ENCODE measurements at regions not wholly inside any gene's neighbourhood (a gene's known extent, or its start where the extent isn't known, plus 50 kb on each side); places are given as distances from the start of the nearest gene placed in this dataset.

DNA sequence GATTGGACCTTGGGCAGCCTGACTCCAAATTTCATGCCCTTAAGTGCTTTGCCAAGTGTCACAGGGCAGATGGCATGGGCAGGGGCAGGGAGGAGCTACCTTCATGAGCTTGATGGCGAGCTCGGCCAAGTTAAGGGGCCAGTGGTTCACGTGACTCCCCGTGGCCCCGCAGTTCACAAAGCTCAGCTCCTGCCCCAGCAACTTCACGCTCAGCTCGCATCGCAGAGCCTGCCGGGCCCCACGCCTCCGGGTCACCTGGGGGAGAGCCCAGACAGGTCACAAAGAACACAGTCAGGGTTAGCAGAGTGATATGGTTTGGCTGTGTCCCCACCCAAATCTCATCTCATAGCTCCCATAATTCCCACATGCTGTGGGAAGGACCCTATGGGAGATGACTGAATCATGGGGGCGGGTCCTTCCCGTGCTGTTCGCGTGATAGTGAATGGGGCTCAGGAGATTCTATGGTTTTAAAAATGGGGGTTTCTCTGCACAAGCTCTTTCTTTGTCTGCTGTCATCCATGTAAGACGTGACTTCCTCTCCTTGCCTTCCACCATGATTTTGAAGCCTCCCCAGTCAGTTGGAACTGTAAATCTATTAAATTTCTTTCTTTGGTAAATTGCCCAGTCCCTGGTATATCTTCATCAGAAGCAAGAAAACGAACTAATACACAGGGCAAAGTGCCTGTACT is 108.1 kb downstream of the LITAF start:
- Histone ChIP-seq H3K27me3 (no peaks in the 10 kb centered on the region), H3K27ac (no peak overlapping the region), H3K9me3 (no peaks in the 10 kb centered on the region), H3K36me3 (peaks cover 5% of the 10 kb centered on the region), H3K4me3 (ENCODE audit: low read depth in 1 of 2, low read length in 1 of 2) (no peak overlapping the region), H3K4me1 (ENCODE audit: control insufficient read depth in 1 of 2, insufficient read depth in 1 of 2, low read depth in 1 of 2, low read length in 1 of 2) (no peaks in the 10 kb centered on the region)
- TF ChIP-seq CTCF (IDR thresholded peaks at IDR 0.05), result no peak

GRCh38 chr16:11479916-11480315 is 106.8 kb downstream of the LITAF start:
- peaks cover 2% of the 10 kb centered on the region for H3K9me3 ChIP-seq
- no peaks in the 10 kb centered on the region for H3K27me3 ChIP-seq
- H3K27ac ChIP-seq, result no peak overlapping the region
- no peak overlapping the region for H3K4me3 ChIP-seq (ENCODE audit: low read depth in 1 of 2, low read length in 1 of 2)
- no peak for TF ChIP-seq CTCF (IDR thresholded peaks at IDR 0.05)
- H3K36me3 ChIP-seq, result peaks cover 14% of the 10 kb centered on the region
- H3K4me1 ChIP-seq (ENCODE audit: control insufficient read depth in 1 of 2, insufficient read depth in 1 of 2, low read depth in 1 of 2, low read length in 1 of 2), result no peaks in the 10 kb centered on the region

DNA sequence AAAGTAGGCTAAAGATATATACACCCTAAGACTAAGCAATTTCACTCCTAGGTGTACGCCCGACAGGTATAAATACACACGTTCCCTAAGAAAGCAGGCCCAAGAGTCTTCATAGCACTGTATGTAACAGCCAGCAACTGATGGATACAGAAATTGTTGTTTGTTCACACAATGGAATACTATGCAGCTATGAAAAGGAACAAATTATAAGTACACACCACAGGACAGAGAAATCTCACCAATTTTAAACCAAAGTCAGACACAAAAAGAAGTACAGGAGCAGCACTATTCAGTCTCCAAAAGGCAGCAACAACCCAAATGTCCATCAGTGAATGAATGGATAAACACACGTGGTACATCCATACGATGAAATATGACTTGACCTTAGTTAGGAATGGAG is 106.1 kb downstream of the LITAF start:
- Histone ChIP-seq H3K36me3 (peaks cover 14% of the 10 kb centered on the region), H3K4me1 (ENCODE audit: control insufficient read depth in 1 of 2, insufficient read depth in 1 of 2, low read depth in 1 of 2, low read length in 1 of 2) (no peaks in the 10 kb centered on the region), H3K4me3 (ENCODE audit: low read depth in 1 of 2, low read length in 1 of 2) (no peak overlapping the region), H3K27me3 (no peaks in the 10 kb centered on the region), H3K9me3 (peaks cover 4% of the 10 kb centered on the region), H3K27ac (no peak overlapping the region)
- TF ChIP-seq CTCF (IDR thresholded peaks at IDR 0.05), result no peak

- Histone ChIP-seq H3K27ac (no peak overlapping the region), H3K36me3 (peaks cover 18% of the 10 kb centered on the region), H3K9me3 (peaks cover 4% of the 10 kb centered on the region), H3K4me3 (ENCODE audit: low read depth in 1 of 2, low read length in 1 of 2) (no peak overlapping the region), H3K4me1 (ENCODE audit: control insufficient read depth in 1 of 2, insufficient read depth in 1 of 2, low read depth in 1 of 2, low read length in 1 of 2) (no peaks in the 10 kb centered on the region), H3K27me3 (no peaks in the 10 kb centered on the region)
- no peak for TF ChIP-seq CTCF (IDR thresholded peaks at IDR 0.05)
These were observed 104.7 kb downstream of the LITAF start for GRCh38 chr16:11481987-11482386.

DNA sequence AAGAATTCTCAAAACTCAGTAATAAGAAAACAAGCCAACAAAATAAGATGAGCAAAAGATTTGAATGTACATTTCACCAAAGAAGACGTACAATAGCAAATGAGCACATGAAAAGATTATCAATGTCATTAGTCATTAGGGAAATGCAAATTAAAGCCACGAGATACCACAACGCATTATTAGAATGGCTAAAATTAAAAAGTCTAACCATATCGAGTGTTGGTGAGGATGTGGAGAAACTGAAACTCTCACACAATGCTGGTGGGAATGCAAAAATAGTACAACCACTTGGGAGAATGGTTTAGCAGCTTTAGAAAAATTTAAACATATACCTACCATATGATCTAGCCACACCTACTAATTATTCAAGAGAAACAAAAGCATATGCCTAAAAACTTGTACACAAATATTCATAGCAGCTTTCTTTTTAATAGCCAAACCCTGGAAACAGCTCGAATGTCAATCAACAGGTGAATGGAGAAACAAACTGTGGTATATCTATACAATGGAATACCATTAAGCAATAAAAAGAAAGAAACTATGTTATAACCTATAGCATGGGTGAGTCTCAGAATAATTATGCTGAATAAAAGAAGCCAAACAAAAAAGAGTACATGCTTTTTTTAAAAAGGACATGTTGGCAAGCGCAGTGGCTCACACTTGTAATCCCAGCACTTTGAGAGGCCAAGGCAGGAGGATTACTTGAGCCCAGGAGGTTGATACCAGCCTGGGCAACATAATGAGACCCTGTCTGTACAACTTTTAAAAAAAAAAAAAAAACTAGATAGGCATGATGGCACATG is 103.6 kb downstream of the LITAF start:
- peaks cover 13% of the 10 kb centered on the region for H3K36me3 ChIP-seq
- TF ChIP-seq CTCF (IDR thresholded peaks at IDR 0.05), result no peak
- no peaks in the 10 kb centered on the region for H3K4me1 ChIP-seq (ENCODE audit: control insufficient read depth in 1 of 2, insufficient read depth in 1 of 2, low read depth in 1 of 2, low read length in 1 of 2)
- H3K27me3 ChIP-seq, result no peaks in the 10 kb centered on the region
- no peak overlapping the region for H3K4me3 ChIP-seq (ENCODE audit: low read depth in 1 of 2, low read length in 1 of 2)
- peaks cover 4% of the 10 kb centered on the region for H3K9me3 ChIP-seq
- no peak overlapping the region for H3K27ac ChIP-seq
